ENCODE measurements at regions not wholly inside any gene's neighbourhood (a gene's known extent, or its start where the extent isn't known, plus 50 kb on each side); places are given as distances from the start of the nearest gene placed in this dataset.

DNA sequence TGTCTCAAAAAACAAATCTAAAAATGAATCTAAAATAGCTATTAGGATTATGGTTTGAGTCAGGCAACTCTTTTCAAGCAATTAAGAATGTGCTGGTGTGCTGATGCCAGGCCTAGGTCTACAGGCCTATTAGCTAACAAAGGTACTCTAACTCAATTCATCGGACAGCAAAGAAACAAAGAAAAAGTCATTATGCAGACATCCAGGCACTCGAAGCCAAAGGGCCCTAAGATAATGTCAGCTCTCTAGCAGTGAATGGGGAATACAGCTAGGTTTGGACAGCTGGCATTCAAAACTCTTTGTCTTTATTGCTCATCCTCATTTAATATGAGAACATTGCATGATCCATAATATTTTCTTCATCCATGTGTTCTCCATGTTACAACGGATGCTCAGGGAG is 108.5 kb downstream of the TMEM114 start:
- Mint-ChIP-seq H3K27ac (no peak overlapping the region), H3K4me3 (no peak overlapping the region), H3K4me1 (ENCODE audit: low read depth) (no peaks in the 10 kb centered on the region), H3K9me3 (no peaks in the 10 kb centered on the region), H3K36me3 (ENCODE audit: low read depth) (no peaks in the 10 kb centered on the region), H3K27me3 (peaks cover 17% of the 10 kb centered on the region)
- ChIA-PET POLR2A (no interaction called here), CTCF (no interaction called here)
- ATAC-seq (ENCODE audit: poor library complexity) (no peak), DNase-seq (no peak)
- Histone ChIP-seq H3K9me3 (ENCODE audit: control insufficient read depth in 1 of 2, insufficient read depth in 1 of 2, low read length in 2 of 2) (peaks cover 0 to 3% of the 10 kb centered on the region in 2 experiments), H3K36me3 (ENCODE audit: insufficient read depth, low read length) (no peaks in the 10 kb centered on the region), H3K27me3 (ENCODE audit: control insufficient read depth in 1 of 2, insufficient read depth in 2 of 2, low read length in 2 of 2) (no peaks in the 10 kb centered on the region), H3K27ac (ENCODE audit: low read depth in 1 of 2, low read length in 2 of 2) (no peak overlapping the region), H3K4me3 (ENCODE audit: low read length) (no peak overlapping the region), H3K4me1 (ENCODE audit: insufficient read depth, low read length) (no peaks in the 10 kb centered on the region)
- TF ChIP-seq, protein P1, sequence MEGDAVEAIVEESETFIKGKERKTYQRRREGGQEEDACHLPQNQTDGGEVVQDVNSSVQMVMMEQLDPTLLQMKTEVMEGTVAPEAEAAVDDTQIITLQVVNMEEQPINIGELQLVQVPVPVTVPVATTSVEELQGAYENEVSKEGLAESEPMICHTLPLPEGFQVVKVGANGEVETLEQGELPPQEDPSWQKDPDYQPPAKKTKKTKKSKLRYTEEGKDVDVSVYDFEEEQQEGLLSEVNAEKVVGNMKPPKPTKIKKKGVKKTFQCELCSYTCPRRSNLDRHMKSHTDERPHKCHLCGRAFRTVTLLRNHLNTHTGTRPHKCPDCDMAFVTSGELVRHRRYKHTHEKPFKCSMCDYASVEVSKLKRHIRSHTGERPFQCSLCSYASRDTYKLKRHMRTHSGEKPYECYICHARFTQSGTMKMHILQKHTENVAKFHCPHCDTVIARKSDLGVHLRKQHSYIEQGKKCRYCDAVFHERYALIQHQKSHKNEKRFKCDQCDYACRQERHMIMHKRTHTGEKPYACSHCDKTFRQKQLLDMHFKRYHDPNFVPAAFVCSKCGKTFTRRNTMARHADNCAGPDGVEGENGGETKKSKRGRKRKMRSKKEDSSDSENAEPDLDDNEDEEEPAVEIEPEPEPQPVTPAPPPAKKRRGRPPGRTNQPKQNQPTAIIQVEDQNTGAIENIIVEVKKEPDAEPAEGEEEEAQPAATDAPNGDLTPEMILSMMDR (IDR thresholded peaks at IDR 0.05): no peak
- intact Hi-C loops (cut with DNase I, micrococcal nuclease): no loop called here

- intact Hi-C loops (cut with DNase I, micrococcal nuclease): no loop called here
- H3K9me3 Mint-ChIP-seq: no peaks in the 10 kb centered on the region
- CTCF ChIA-PET: no interaction called here
These were observed 113.5 kb downstream of the TMEM114 start for GRCh38 chr16:8476824-8477223.

GRCh38 chr16:8474587-8474986 is 115.7 kb downstream of the TMEM114 start:
- no peaks in the 10 kb centered on the region for H3K4me1 ChIP-seq (ENCODE audit: insufficient read depth, low read length)
- Mint-ChIP-seq H3K4me1 (ENCODE audit: low read depth) (no peaks in the 10 kb centered on the region), H3K4me3 (no peak overlapping the region), H3K9me3 (no peaks in the 10 kb centered on the region), H3K27ac (no peak overlapping the region), H3K27me3 (peaks cover 14% of the 10 kb centered on the region), H3K36me3 (ENCODE audit: low read depth) (no peaks in the 10 kb centered on the region)
- H3K27me3 ChIP-seq (ENCODE audit: control insufficient read depth in 1 of 2, insufficient read depth in 2 of 2, low read length in 2 of 2): peaks cover 0 to 2% of the 10 kb centered on the region in 2 experiments
- TF ChIP-seq, protein P1 (IDR thresholded peaks at IDR 0.05): no peak
- no peak overlapping the region for H3K4me3 ChIP-seq (ENCODE audit: low read length)
- no peaks in the 10 kb centered on the region for H3K9me3 ChIP-seq (ENCODE audit: control insufficient read depth in 1 of 2, insufficient read depth in 1 of 2, low read length in 2 of 2)
- intact Hi-C loops (cut with DNase I, micrococcal nuclease): no loop called here
- H3K27ac ChIP-seq (ENCODE audit: low read depth in 1 of 2, low read length in 2 of 2): no peak overlapping the region
- H3K36me3 ChIP-seq (ENCODE audit: insufficient read depth, low read length): no peaks in the 10 kb centered on the region
- DNase-seq: no peak
- CTCF ChIA-PET: no interaction called here
- POLR2A ChIA-PET: no interaction called here
- ATAC-seq (ENCODE audit: poor library complexity): no peak

More at GRCh38 chr16:8476824-8477223, 113.5 kb downstream of the TMEM114 start:
- peaks cover 9% of the 10 kb centered on the region for H3K27me3 Mint-ChIP-seq
- DNase-seq (no peak), ATAC-seq (ENCODE audit: poor library complexity) (no peak)
- H3K4me3 ChIP-seq (ENCODE audit: low read length): no peak overlapping the region
- no peak overlapping the region for H3K4me3 Mint-ChIP-seq
- no peak overlapping the region for H3K27ac ChIP-seq (ENCODE audit: low read depth in 1 of 2, low read length in 2 of 2)
- H3K36me3 ChIP-seq (ENCODE audit: insufficient read depth, low read length): no peaks in the 10 kb centered on the region
- no peaks in the 10 kb centered on the region for H3K4me1 Mint-ChIP-seq (ENCODE audit: low read depth)
- no peaks in the 10 kb centered on the region for H3K36me3 Mint-ChIP-seq (ENCODE audit: low read depth)
- POLR2A ChIA-PET: no interaction called here
- no peaks in the 10 kb centered on the region for H3K9me3 ChIP-seq (ENCODE audit: control insufficient read depth in 1 of 2, insufficient read depth in 1 of 2, low read length in 2 of 2)
- H3K4me1 ChIP-seq (ENCODE audit: insufficient read depth, low read length): no peaks in the 10 kb centered on the region
- H3K27me3 ChIP-seq (ENCODE audit: control insufficient read depth in 1 of 2, insufficient read depth in 2 of 2, low read length in 2 of 2): peaks cover 0 to 2% of the 10 kb centered on the region in 2 experiments
- TF ChIP-seq, protein P1 (IDR thresholded peaks at IDR 0.05): no peak
- H3K27ac Mint-ChIP-seq: no peak overlapping the region

Data from CD4-positive, alpha-beta T cell (primary cell).